ENCODE measurements at regions not wholly inside any gene's neighbourhood (a gene's known extent, or its start where the extent isn't known, plus 50 kb on each side); places are given as distances from the start of the nearest gene placed in this dataset.

GRCh38 chr10:44733501-44734488, 177.3 kb upstream of the TMEM72 start:
- TF ChIP-seq CTCF (IDR thresholded peaks at IDR 0.05) (peak in 1 of 4 experiments; percentile 13), POLR2A (IDR thresholded peaks at IDR 0.05) (no peak)

Measured in prostate gland (tissue), 2 donors.